Suprapubic skin (tissue), 3 donors: ENCODE measurements at regions not wholly inside any gene's neighbourhood (a gene's known extent, or its start where the extent isn't known, plus 50 kb on each side); places are given as distances from the start of the nearest gene placed in this dataset.

Experiments used
- POLR2A ChIP-seq, 2 donors: fragments of 450-650 bp; IDR thresholded peaks; one replicate each; pipeline ENCODE4 v1.6.1; 2017; ENCODE audit warnings: antibody characterized with exemption in 2 of 2, mild to moderate bottlenecking in 2 of 2, moderate library complexity in 2 of 2
- TF ChIP-seq, protein P1 (sequence below), 2 donors: fragments of 200-600 bp in 1 of 2; fragments of 450-650 bp in 1 of 2; sonication (generic) in 1 of 2; IDR thresholded peaks; one replicate each; pipeline ENCODE4 v1.5.1; 2016 to 2019; ENCODE audit warnings: antibody characterized with exemption in 2 of 2, mild to moderate bottlenecking in 1 of 2, moderate library complexity in 1 of 2

- TF ChIP-seq, protein P1, sequence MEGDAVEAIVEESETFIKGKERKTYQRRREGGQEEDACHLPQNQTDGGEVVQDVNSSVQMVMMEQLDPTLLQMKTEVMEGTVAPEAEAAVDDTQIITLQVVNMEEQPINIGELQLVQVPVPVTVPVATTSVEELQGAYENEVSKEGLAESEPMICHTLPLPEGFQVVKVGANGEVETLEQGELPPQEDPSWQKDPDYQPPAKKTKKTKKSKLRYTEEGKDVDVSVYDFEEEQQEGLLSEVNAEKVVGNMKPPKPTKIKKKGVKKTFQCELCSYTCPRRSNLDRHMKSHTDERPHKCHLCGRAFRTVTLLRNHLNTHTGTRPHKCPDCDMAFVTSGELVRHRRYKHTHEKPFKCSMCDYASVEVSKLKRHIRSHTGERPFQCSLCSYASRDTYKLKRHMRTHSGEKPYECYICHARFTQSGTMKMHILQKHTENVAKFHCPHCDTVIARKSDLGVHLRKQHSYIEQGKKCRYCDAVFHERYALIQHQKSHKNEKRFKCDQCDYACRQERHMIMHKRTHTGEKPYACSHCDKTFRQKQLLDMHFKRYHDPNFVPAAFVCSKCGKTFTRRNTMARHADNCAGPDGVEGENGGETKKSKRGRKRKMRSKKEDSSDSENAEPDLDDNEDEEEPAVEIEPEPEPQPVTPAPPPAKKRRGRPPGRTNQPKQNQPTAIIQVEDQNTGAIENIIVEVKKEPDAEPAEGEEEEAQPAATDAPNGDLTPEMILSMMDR (IDR thresholded peaks at IDR 0.05), result no peak
- TF ChIP-seq POLR2A (IDR thresholded peaks at IDR 0.05), result no peak
Measured at GRCh38 chr2:7666596-7667259, 749.5 kb downstream of the RNF144A start.
